Astrocyte (in vitro differentiated cells and primary cell): ENCODE measurements at regions not wholly inside any gene's neighbourhood (a gene's known extent, or its start where the extent isn't known, plus 50 kb on each side); places are given as distances from the start of the nearest gene placed in this dataset.

Experiments used
- DNase-seq: peaks from one replicate; pipeline ENCODE4 v3.0.0-alpha.2; 2010; ENCODE audit warnings: low read depth
- FAIRE-seq: peaks from 2 replicates; lab custom pipeline; 2011; peaks lifted over from hg19 to GRCh38; lab: Jason Lieb, UNC
- H2AFZ ChIP-seq: 2 replicates; pipeline ENCODE4 v1.6.0; 2012; ENCODE audit warnings: low read depth, low read length, inconsistent platforms
- H3K27ac ChIP-seq: 2 replicates; pipeline ENCODE4 v1.5.1; 2011; ENCODE audit warnings: low read depth, low read length, inconsistent platforms
- H3K27me3 ChIP-seq: 2 replicates; pipeline ENCODE4 v1.6.0; 2011; ENCODE audit warnings: low read length, inconsistent platforms; ENCODE audit not compliant: insufficient read depth
- H3K36me3 ChIP-seq: 2 replicates; pipeline ENCODE4 v1.5.1; 2011; ENCODE audit warnings: low read length, inconsistent platforms; ENCODE audit not compliant: insufficient read depth
- H3K4me1 ChIP-seq: 2 replicates; pipeline ENCODE4 v1.5.1; 2011; ENCODE audit warnings: low read length, inconsistent platforms; ENCODE audit not compliant: insufficient read depth
- H3K4me2 ChIP-seq: 2 replicates; pipeline ENCODE4 v1.6.0; 2012; ENCODE audit warnings: low read length, inconsistent platforms
- H3K4me3 ChIP-seq: 2 replicates; pipeline ENCODE4 v1.5.1; 2011; ENCODE audit warnings: low read depth, mild to moderate bottlenecking, low read length, inconsistent platforms; ENCODE audit not compliant: insufficient read depth
- H3K79me2 ChIP-seq: 2 replicates; pipeline ENCODE4 v1.6.0; 2012; ENCODE audit warnings: mild to moderate bottlenecking, low read length, inconsistent platforms; ENCODE audit not compliant: insufficient read depth
- H3K9ac ChIP-seq: 2 replicates; pipeline ENCODE4 v1.6.0; 2012; ENCODE audit warnings: mild to moderate bottlenecking, low read length, inconsistent platforms
- H3K9me3 ChIP-seq: 2 replicates; pipeline ENCODE4 v1.5.1; 2012; ENCODE audit warnings: low read depth, mild to moderate bottlenecking, low read length, inconsistent platforms; ENCODE audit not compliant: insufficient read depth
- H4K20me1 ChIP-seq: 2 replicates; pipeline ENCODE4 v1.6.0; 2012; ENCODE audit warnings: low read length, inconsistent platforms; ENCODE audit not compliant: insufficient read depth
- H3K27ac Mint-ChIP-seq: one replicate; pipeline ENCODE4 v1.8.0; 2021; ENCODE audit warnings: mild to moderate bottlenecking, mixed read lengths; ENCODE audit not compliant: unreplicated experiment
- H3K27me3 Mint-ChIP-seq: one replicate; pipeline ENCODE4 v1.8.0; 2021; ENCODE audit warnings: low read depth, mixed read lengths; ENCODE audit not compliant: unreplicated experiment
- H3K36me3 Mint-ChIP-seq: one replicate; pipeline ENCODE4 v1.8.0; 2021; ENCODE audit warnings: low read depth, mixed read lengths; ENCODE audit not compliant: unreplicated experiment
- H3K4me1 Mint-ChIP-seq: one replicate; pipeline ENCODE4 v1.8.0; 2021; ENCODE audit warnings: low read depth, mixed read lengths; ENCODE audit not compliant: unreplicated experiment
- H3K4me3 Mint-ChIP-seq: one replicate; pipeline ENCODE4 v1.8.0; 2021; ENCODE audit warnings: mild to moderate bottlenecking, moderate library complexity, mixed read lengths; ENCODE audit not compliant: unreplicated experiment
- H3K9me3 Mint-ChIP-seq: one replicate; pipeline ENCODE4 v1.8.0; 2021; ENCODE audit warnings: mild to moderate bottlenecking, mixed read lengths; ENCODE audit not compliant: unreplicated experiment
- CTCF ChIP-seq: IDR thresholded peaks from 2 replicates; pipeline ENCODE4 v1.5.1; 2011; ENCODE audit warnings: low read depth, mild to moderate bottlenecking, inconsistent platforms, low read length, moderate library complexity; ENCODE audit not compliant: insufficient read depth
- EZH2 ChIP-seq: IDR thresholded peaks from 2 replicates; pipeline ENCODE4 v1.6.1; 2012; ENCODE audit warnings: mild to moderate bottlenecking, low read length, inconsistent platforms; ENCODE audit not compliant: insufficient read depth

DNA sequence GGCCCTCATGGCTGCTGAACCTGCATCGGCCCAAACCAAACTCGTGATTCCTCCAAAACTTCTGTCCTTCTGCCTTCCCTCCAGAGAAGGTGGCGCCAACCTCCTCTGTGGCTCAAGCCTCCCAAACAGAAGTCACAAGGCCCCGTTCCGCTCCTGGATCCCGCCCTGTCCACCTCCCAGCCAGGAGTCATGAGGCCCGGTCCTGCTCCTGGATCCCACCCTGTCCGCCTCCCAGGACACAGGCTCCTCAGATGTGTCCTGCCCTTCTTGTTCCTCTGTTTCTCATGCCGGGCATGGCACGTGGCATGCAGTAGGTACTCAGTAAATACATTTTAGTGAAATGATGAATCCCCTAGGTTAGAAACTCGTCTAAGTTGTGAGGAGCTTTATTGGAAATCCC lies 94.2 kb upstream of the SFSWAP start:
- DNase-seq: no peak
- no peak for FAIRE-seq
- TF ChIP-seq CTCF: no peak
- TF ChIP-seq EZH2: no peak
- no peak overlapping the region for H2AFZ ChIP-seq
- H3K9me3 ChIP-seq: no peaks in the 10 kb centered on the region
- H3K4me2 ChIP-seq: no peak overlapping the region
- H3K4me1 ChIP-seq: no peaks in the 10 kb centered on the region
- H3K4me1 Mint-ChIP-seq: peaks cover 9% of the 10 kb centered on the region
- H3K36me3 Mint-ChIP-seq: no peaks in the 10 kb centered on the region
- no peaks in the 10 kb centered on the region for H4K20me1 ChIP-seq
- no peaks in the 10 kb centered on the region for H3K36me3 ChIP-seq
- no peaks in the 10 kb centered on the region for H3K27me3 ChIP-seq
- H3K4me3 Mint-ChIP-seq: no peak overlapping the region
- peaks cover 30% of the 10 kb centered on the region for H3K27me3 Mint-ChIP-seq
- H3K9me3 Mint-ChIP-seq: no peaks in the 10 kb centered on the region
- H3K27ac ChIP-seq: no peak overlapping the region
- no peaks in the 10 kb centered on the region for H3K79me2 ChIP-seq
- no peak overlapping the region for H3K27ac Mint-ChIP-seq
- H3K9ac ChIP-seq: no peak overlapping the region
- no peak overlapping the region for H3K4me3 ChIP-seq

DNA sequence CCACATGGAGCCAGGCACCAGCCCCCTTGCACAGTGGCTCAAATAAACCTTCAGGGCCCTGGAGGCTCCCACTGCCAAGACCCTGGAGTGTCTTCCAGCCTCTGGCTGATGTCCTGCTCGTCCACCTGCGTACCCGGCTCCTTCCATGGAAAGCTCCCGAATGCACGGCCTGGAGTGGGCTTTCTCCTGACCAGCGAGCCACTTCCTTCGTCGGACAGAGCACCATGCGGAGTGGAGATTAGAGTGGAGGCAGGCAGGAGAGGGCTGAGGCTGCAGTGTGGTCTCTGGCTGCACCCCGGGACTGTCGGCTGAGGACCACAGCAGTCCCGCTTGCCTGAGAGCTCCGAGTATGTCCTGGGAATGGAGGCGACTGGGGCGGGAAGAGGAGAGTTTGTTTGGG lies 93.7 kb upstream of the SFSWAP start:
- H3K4me3 Mint-ChIP-seq: no peak overlapping the region
- no peak overlapping the region for H3K4me3 ChIP-seq
- peaks cover 9% of the 10 kb centered on the region for H3K4me1 Mint-ChIP-seq
- no peaks in the 10 kb centered on the region for H3K9me3 ChIP-seq
- H3K27ac ChIP-seq: no peak overlapping the region
- H3K36me3 Mint-ChIP-seq: no peaks in the 10 kb centered on the region
- peaks cover 26% of the 10 kb centered on the region for H3K27me3 Mint-ChIP-seq
- H3K79me2 ChIP-seq: no peaks in the 10 kb centered on the region
- no peak for FAIRE-seq
- no peaks in the 10 kb centered on the region for H3K4me1 ChIP-seq
- H3K27ac Mint-ChIP-seq: no peak overlapping the region
- no peaks in the 10 kb centered on the region for H3K9me3 Mint-ChIP-seq
- no peak for TF ChIP-seq EZH2
- no peak for TF ChIP-seq CTCF
- H4K20me1 ChIP-seq: no peaks in the 10 kb centered on the region
- no peaks in the 10 kb centered on the region for H3K27me3 ChIP-seq
- H2AFZ ChIP-seq: no peak overlapping the region
- H3K9ac ChIP-seq: no peak overlapping the region
- H3K4me2 ChIP-seq: no peak overlapping the region
- DNase-seq: no peak
- no peaks in the 10 kb centered on the region for H3K36me3 ChIP-seq

DNA sequence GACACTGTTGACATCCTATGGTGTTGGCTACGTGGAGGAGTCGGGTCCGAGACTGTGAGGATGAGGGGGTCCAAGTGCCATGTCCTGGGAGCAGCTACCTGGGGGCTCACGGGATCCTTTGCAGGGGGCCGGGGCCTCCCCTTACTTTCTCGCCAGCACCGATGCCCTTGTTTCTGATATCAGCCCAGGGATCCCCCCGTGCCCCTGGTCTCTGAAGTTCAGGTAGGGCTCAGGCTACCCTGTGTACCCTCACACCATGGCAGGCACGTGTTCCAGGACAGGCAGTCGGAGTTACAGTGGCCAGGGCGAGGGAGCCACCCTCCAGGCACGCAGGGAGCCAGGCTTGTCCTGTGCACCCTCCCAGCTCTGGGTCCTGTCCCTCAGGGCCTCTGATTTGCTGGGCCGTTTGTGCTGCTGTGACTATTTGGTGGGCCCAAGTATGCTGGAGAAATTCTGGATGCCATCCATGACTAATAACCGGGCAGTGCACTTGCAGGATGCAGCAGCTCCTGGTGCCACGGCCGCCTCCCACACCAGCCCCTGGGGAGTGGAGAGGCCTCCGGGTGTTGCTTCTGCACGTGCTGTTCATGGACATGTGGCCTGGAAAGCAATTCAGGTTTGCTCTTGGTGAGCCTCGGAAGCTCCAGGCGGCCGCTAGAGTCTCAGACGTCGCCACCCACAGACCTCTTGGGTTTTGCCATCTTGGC lies 93.1 kb upstream of the SFSWAP start:
- no peak for FAIRE-seq
- no peaks in the 10 kb centered on the region for H3K4me1 ChIP-seq
- H4K20me1 ChIP-seq: no peaks in the 10 kb centered on the region
- H3K27me3 ChIP-seq: no peaks in the 10 kb centered on the region
- no peaks in the 10 kb centered on the region for H3K9me3 Mint-ChIP-seq
- H3K9ac ChIP-seq: no peak overlapping the region
- peaks cover 26% of the 10 kb centered on the region for H3K27me3 Mint-ChIP-seq
- H3K27ac Mint-ChIP-seq: no peak overlapping the region
- no peak for DNase-seq
- H2AFZ ChIP-seq: no peak overlapping the region
- H3K4me3 ChIP-seq: no peak overlapping the region
- H3K4me1 Mint-ChIP-seq: peaks cover 9% of the 10 kb centered on the region
- no peaks in the 10 kb centered on the region for H3K9me3 ChIP-seq
- H3K4me3 Mint-ChIP-seq: no peak overlapping the region
- H3K36me3 Mint-ChIP-seq: no peaks in the 10 kb centered on the region
- H3K4me2 ChIP-seq: no peak overlapping the region
- H3K36me3 ChIP-seq: no peaks in the 10 kb centered on the region
- no peak overlapping the region for H3K27ac ChIP-seq
- no peaks in the 10 kb centered on the region for H3K79me2 ChIP-seq
- TF ChIP-seq CTCF (no peak), EZH2 (no peak)
